GM12878 (cell line): ENCODE measurements at regions not wholly inside any gene's neighbourhood (a gene's known extent, or its start where the extent isn't known, plus 50 kb on each side); places are given as distances from the start of the nearest gene placed in this dataset.

ENCODE experiments used
- ATAC-seq: fragments of 200-7000 bp; cut with Tn5 transposase; 3 replicates; pipeline ENCODE4 v1.9.1; 2020; ENCODE audit warnings: mild to moderate bottlenecking, moderate library complexity
- BruUV-seq: library from RNA; stranded (reverse); fragments of 400-500 nt; replicated peaks from 2 replicates; lab custom pipeline; 2021; lab: Mats Ljungman, UMichigan
- CTCF ChIA-PET: fragments of 300-600 bp; sonication (Branson Sonifier 250); formaldehyde crosslinking; extraction: SDS; loops from one replicate; lab custom pipeline; 2021; ENCODE audit warnings: inconsistent platforms; lab: Yijun Ruan, JAX
- POLR2A ChIA-PET: fragments of 350-600 bp; formaldehyde crosslinking; extraction: SDS; loops from one replicate; lab custom pipeline; 2021; ENCODE audit warnings: inconsistent platforms; lab: Charles Lee
- RAD21 ChIA-PET: fragments of 300-600 bp; sonication (Branson Sonifier 250); formaldehyde crosslinking; loops from one replicate; lab custom pipeline; 2023; ENCODE audit warnings: antibody characterized with exemption; ENCODE audit not compliant: unreplicated experiment; lab: Charles Lee
- SMC1A ChIA-PET: fragments of 300-600 bp; sonication (Branson Sonifier 250); formaldehyde crosslinking; loops from one replicate; lab custom pipeline; 2023; ENCODE audit not compliant: unreplicated experiment, uncharacterized antibody; lab: Charles Lee
- DNase-seq: peaks from one replicate; pipeline ENCODE4 v3.0.0-alpha.2; 2011; ENCODE audit warnings: low read depth, low spot score
- FAIRE-seq: peaks from 3 replicates; lab custom pipeline; 2011; peaks lifted over from hg19 to GRCh38; lab: Jason Lieb, UNC
- H2AFZ ChIP-seq: 2 replicates; pipeline ENCODE4 v1.6.0; 2011; ENCODE audit warnings: low read depth, low read length, control low read depth; ENCODE audit not compliant: control insufficient read depth
- H3K27ac ChIP-seq: 2 replicates; pipeline ENCODE4 v1.5.1; 2011; ENCODE audit warnings: control low read depth; ENCODE audit not compliant: control insufficient read depth, insufficient read depth
- H3K27me3 ChIP-seq, 2 experiments: replicated peaks in 1 of 2; 2 replicates each; pipeline versions ENCODE4 v1.6.0 to v1.6.1; 2011; ENCODE audit warnings: low read length in 1 of 2; ENCODE audit not compliant: control insufficient read depth in 2 of 2, insufficient read depth in 2 of 2
- H3K36me3 ChIP-seq, 2 experiments: 2 replicates each; pipeline ENCODE4 v1.5.1; 2011; ENCODE audit warnings: low read length in 1 of 2; ENCODE audit not compliant: control insufficient read depth in 2 of 2, insufficient read depth in 2 of 2
- H3K4me1 ChIP-seq: 2 replicates; pipeline ENCODE4 v1.6.1; 2011; ENCODE audit warnings: mild to moderate bottlenecking, low read length, moderate library complexity, mixed read lengths; ENCODE audit not compliant: control insufficient read depth, insufficient read depth
- H3K4me2 ChIP-seq: 2 replicates; pipeline ENCODE4 v1.6.0; 2011; ENCODE audit warnings: control low read depth; ENCODE audit not compliant: control insufficient read depth, insufficient read depth
- H3K4me3 ChIP-seq: fragments of 200-600 bp; sonication (generic); 2 replicates; pipeline ENCODE4 v1.5.1; 2016
- H3K79me2 ChIP-seq: 2 replicates; pipeline ENCODE4 v1.6.0; 2011; ENCODE audit warnings: low read length; ENCODE audit not compliant: control insufficient read depth, insufficient read depth
- H3K9ac ChIP-seq: 2 replicates; pipeline ENCODE4 v1.8.0; 2011; ENCODE audit warnings: low read length, control low read depth, mixed read lengths; ENCODE audit not compliant: control insufficient read depth, insufficient read depth
- H3K9me3 ChIP-seq: replicated peaks from 3 replicates; pipeline ENCODE4 v1.5.1; 2011; ENCODE audit warnings: mild to moderate bottlenecking, low read length; ENCODE audit not compliant: control insufficient read depth, insufficient read depth
- H4K20me1 ChIP-seq: 2 replicates; pipeline ENCODE4 v1.6.0; 2011; ENCODE audit not compliant: control insufficient read depth, insufficient read depth
- BRCA1 ChIP-seq: IDR thresholded peaks from 2 replicates; pipeline ENCODE4 v1.6.1; 2011; ENCODE audit warnings: low read depth, low read length, improper control_type of control experiment
- CBX5 ChIP-seq: sonication (generic); IDR thresholded peaks from 2 replicates; pipeline ENCODE4 v1.6.1; 2016; ENCODE audit warnings: low read depth, moderate library complexity, mild to moderate bottlenecking, inconsistent platforms
- E2F4 ChIP-seq: IDR thresholded peaks from 2 replicates; pipeline ENCODE4 v1.6.1; 2012; ENCODE audit warnings: low read depth, low read length, improper control_type of control experiment
- E4F1 ChIP-seq: fragments of 450-650 bp; IDR thresholded peaks from 2 replicates; pipeline ENCODE4 v1.6.1; 2018; ENCODE audit warnings: borderline replicate concordance, mild to moderate bottlenecking; ENCODE audit not compliant: partially characterized antibody
- FOXM1 ChIP-seq: IDR thresholded peaks from 2 replicates; pipeline ENCODE4 v1.6.1; 2012; ENCODE audit warnings: low read depth, mild to moderate bottlenecking, inconsistent platforms, low read length, moderate library complexity
- IRF4 ChIP-seq: IDR thresholded peaks from 2 replicates; pipeline ENCODE4 v1.6.1; 2011; ENCODE audit warnings: low read depth, low read length
- MLLT1 ChIP-seq: fragments of 450-650 bp; IDR thresholded peaks from 2 replicates; pipeline ENCODE4 v1.6.1; 2016; ENCODE audit warnings: mild to moderate bottlenecking
- MTA3 ChIP-seq: IDR thresholded peaks from 2 replicates; pipeline ENCODE4 v1.6.1; 2012; ENCODE audit warnings: low read length, inconsistent platforms, borderline replicate concordance
- NBN ChIP-seq: fragments of 450-650 bp; IDR thresholded peaks from 2 replicates; pipeline ENCODE4 v1.6.1; 2016
- PAX8 ChIP-seq: fragments of 450-650 bp; IDR thresholded peaks from 2 replicates; pipeline ENCODE4 v1.6.1; 2017; ENCODE audit warnings: mild to moderate bottlenecking, moderate library complexity
- RAD21 ChIP-seq: IDR thresholded peaks from 2 replicates; pipeline ENCODE4 v1.6.1; 2011; ENCODE audit warnings: mild to moderate bottlenecking, low read depth, low read length, moderate library complexity; ENCODE audit not compliant: insufficient read depth
- RB1 ChIP-seq: fragments of 450-650 bp; formaldehyde crosslinking; IDR thresholded peaks from 2 replicates; pipeline ENCODE4 v1.6.1; 2017; ENCODE audit warnings: mild to moderate bottlenecking, borderline replicate concordance
- RELB ChIP-seq: fragments of 450-650 bp; IDR thresholded peaks from 2 replicates; pipeline ENCODE4 v1.6.1; 2017; ENCODE audit warnings: low read depth, mild to moderate bottlenecking, moderate library complexity
- RFX5 ChIP-seq: IDR thresholded peaks from 2 replicates; pipeline ENCODE4 v1.6.1; 2011; ENCODE audit warnings: low read depth, low read length, improper control_type of control experiment
- ZNF217 ChIP-seq: fragments of 450-650 bp; IDR thresholded peaks from 2 replicates; pipeline ENCODE4 v1.6.1; 2017; ENCODE audit warnings: antibody characterized with exemption, mild to moderate bottlenecking
- WGBS: methylation state at CpG from one replicate; pipeline ENCODE4 v1.1.6; 2016; ENCODE audit warnings: low lambda C conversion rate; ENCODE audit not compliant: insufficient replicate concordance, insufficient coverage; ENCODE audit errors: missing lambda C conversion rate; 5-methylcytosine and 5-hydroxymethylcytosine counted together
- in situ Hi-C: fragments of 300-500 bp; cut with MboI; formaldehyde crosslinking; loops from 9 replicates; pipeline ENCODE4 v1.14.3; 2018; ENCODE audit warnings: mixed read lengths
- intact Hi-C: fragments of 100-400 bp; cut with micrococcal nuclease; formaldehyde crosslinking; loops from one replicate; pipeline ENCODE4 v1.14.2; 2022; ENCODE audit not compliant: unreplicated experiment

- no peaks in the 10 kb centered on the region for H3K36me3 ChIP-seq
- H3K79me2 ChIP-seq, result no peaks in the 10 kb centered on the region
- 9% methylated on average over 4 of the region's 4 CpGs for WGBS
- no peaks in the 10 kb centered on the region for H3K4me1 ChIP-seq
- SMC1A ChIA-PET, result interaction anchor here (0.8 kb wide), 1 partner anchor 19 kb away, joined by 3 read pairs; no protein-coding TSS in a partner anchor
- H3K9ac ChIP-seq, result no peak overlapping the region
- TF ChIP-seq RELB (no peak), PAX8 (no peak), MLLT1 (no peak), E2F4 (no peak), FOXM1 (no peak), BRCA1 (no peak), ZNF217 (no peak), MTA3 (no peak), CBX5 (no peak), NBN (no peak), IRF4 (no peak), RFX5 (no peak), E4F1 (no peak), RAD21 (no peak), RB1 (no peak)
- TF ChIP-seq, all 136 proteins: peak for 0
- Histone ChIP-seq H2AFZ (no peak overlapping the region), H3K27me3 (no peaks in the 10 kb centered on the region), H3K9me3 (no peaks in the 10 kb centered on the region), H4K20me1 (no peaks in the 10 kb centered on the region), H3K4me3 (no peak overlapping the region), H3K4me2 (no peak overlapping the region), H3K27ac (no peak overlapping the region)
- no TSS peak for BruUV-seq
- ATAC-seq (no peak), DNase-seq (no peak), FAIRE-seq (no peak)
- in situ Hi-C loops, result no loop called here
- intact Hi-C loops, result no loop called here
- CTCF ChIA-PET, result no interaction called here
- RAD21 ChIA-PET, result interaction anchor here (1.2 kb wide), 1 partner anchor 1704 kb away, joined by 3 read pairs; no protein-coding TSS in a partner anchor
- POLR2A ChIA-PET, result no interaction called here
Observed at GRCh38 chr4:124282301-124282898, 430.1 kb downstream of the ANKRD50 start.
